Tibial nerve (tissue), 3 donors: ENCODE measurements at regions not wholly inside any gene's neighbourhood (a gene's known extent, or its start where the extent isn't known, plus 50 kb on each side); places are given as distances from the start of the nearest gene placed in this dataset.

Experiments used
- POLR2A ChIP-seq, 2 donors: fragments of 450-650 bp; IDR thresholded peaks; one replicate each; pipeline ENCODE4 v1.6.1; 2017; ENCODE audit warnings: antibody characterized with exemption in 2 of 2, mild to moderate bottlenecking in 2 of 2, moderate library complexity in 2 of 2
- TF ChIP-seq, protein P1 (sequence below), 5 experiments: fragments of 200-600 bp in 3 of 5; fragments of 450-650 bp in 2 of 5; sonication (generic) in 3 of 5; IDR thresholded peaks; one replicate each; pipeline ENCODE4 v1.5.1; 2016 to 2019; ENCODE audit warnings: antibody characterized with exemption in 5 of 5, mild to moderate bottlenecking in 3 of 5, moderate library complexity in 2 of 5

GRCh38 chr3:23653647-23654525 is 151.9 kb upstream of the UBE2E1 start:
- TF ChIP-seq, protein P1, sequence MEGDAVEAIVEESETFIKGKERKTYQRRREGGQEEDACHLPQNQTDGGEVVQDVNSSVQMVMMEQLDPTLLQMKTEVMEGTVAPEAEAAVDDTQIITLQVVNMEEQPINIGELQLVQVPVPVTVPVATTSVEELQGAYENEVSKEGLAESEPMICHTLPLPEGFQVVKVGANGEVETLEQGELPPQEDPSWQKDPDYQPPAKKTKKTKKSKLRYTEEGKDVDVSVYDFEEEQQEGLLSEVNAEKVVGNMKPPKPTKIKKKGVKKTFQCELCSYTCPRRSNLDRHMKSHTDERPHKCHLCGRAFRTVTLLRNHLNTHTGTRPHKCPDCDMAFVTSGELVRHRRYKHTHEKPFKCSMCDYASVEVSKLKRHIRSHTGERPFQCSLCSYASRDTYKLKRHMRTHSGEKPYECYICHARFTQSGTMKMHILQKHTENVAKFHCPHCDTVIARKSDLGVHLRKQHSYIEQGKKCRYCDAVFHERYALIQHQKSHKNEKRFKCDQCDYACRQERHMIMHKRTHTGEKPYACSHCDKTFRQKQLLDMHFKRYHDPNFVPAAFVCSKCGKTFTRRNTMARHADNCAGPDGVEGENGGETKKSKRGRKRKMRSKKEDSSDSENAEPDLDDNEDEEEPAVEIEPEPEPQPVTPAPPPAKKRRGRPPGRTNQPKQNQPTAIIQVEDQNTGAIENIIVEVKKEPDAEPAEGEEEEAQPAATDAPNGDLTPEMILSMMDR (IDR thresholded peaks at IDR 0.05), result no peak
- TF ChIP-seq POLR2A (IDR thresholded peaks at IDR 0.05), result no peak
